ENCODE measurements at regions not wholly inside any gene's neighbourhood (a gene's known extent, or its start where the extent isn't known, plus 50 kb on each side); places are given as distances from the start of the nearest gene placed in this dataset.

DNA sequence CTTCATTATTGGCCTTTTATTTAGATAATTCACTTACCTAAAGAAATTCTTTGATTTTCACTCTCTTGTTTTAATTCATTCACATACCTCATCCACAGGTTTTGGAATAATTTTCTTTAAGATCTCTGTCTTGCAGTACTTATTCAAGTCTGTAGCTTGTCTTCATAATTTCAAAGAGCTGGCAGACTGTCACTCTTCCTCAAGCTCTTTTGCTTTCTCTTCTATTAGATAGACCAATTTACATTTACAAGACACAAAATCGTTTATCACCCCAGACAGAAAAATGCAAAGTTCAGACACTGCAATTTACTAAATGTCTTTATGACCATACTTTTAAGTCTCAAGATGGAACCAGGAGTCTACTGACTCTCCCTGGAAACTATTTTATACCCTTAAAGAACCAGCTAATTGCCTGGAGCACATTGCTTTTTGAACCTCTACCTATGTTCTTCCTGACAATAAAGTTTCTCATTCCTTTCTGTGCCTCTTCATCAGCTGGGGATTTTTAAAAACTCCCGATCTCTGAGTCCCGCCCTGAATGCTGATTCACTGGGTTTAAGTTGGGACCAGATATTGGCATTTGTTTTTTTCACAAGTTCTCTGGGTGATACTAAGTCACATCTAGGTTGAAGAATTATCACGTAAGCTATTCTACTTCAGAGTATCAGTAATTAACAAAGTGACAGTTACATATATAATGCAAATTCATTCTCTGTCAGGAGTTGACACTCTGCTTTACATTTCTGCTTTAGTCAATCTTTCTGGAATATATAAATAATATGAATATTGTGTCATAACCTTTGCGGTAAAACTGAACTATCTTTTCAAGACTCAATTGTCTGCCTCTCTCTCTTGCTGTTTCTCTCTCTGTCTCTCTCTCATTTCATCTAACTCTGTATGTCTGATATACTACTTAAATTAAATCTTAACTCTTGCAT, 196.4 kb downstream of the PCDH7 start:
- Mint-ChIP-seq H3K9me3 (peaks cover 3% of the 10 kb centered on the region), H3K4me1 (no peaks in the 10 kb centered on the region), H3K36me3 (ENCODE audit: low read depth) (no peaks in the 10 kb centered on the region), H3K27ac (no peak overlapping the region), H3K4me3 (no peak overlapping the region), H3K27me3 (no peaks in the 10 kb centered on the region)
- intact Hi-C loops (cut with micrococcal nuclease): no loop called here
- no peak for DNase-seq

DNA sequence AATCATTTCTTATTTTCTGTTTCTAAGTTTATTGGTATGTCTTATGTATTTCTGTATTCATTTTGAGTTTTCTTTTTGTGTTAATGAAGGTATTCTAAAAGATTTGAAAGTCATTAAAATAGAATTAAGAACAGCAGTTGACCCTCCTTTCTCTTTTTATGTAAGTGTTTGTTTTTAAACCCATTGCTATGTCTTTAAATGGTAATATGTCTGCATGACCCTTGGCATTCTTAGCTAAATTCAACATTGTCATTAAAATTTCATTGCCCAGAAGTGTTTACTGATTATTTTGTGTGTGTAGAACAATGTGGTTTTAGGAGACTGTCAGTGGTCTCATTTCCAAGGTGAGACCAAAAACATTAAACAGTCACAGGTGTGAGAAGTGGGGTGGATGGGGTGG, 197.8 kb downstream of the PCDH7 start:
- Mint-ChIP-seq H3K4me3 (no peak overlapping the region), H3K27me3 (no peaks in the 10 kb centered on the region), H3K4me1 (no peaks in the 10 kb centered on the region), H3K36me3 (ENCODE audit: low read depth) (no peaks in the 10 kb centered on the region), H3K27ac (no peak overlapping the region), H3K9me3 (peaks cover 3% of the 10 kb centered on the region)
- intact Hi-C loops (cut with micrococcal nuclease): no loop called here
- no peak for DNase-seq

DNA sequence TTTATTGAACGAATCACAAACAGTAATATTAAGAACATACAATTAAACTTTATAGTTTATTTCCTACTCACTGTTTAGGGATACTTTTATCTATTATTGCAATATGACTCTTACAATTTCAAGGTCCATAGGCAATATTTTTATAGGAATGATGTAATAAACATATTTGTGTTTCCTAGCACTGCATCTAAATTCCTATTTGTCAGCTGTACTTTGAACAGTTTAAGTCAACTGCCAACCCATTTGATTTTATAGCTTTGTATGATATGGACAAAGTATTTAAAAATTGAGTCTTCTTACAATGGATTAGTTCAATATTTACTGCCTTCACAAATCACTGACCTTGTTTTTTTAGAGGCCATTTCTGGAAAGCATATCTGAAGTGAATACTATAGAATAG, 199.3 kb downstream of the PCDH7 start:
- Mint-ChIP-seq H3K9me3 (peaks cover 3% of the 10 kb centered on the region), H3K4me3 (no peak overlapping the region), H3K4me1 (no peaks in the 10 kb centered on the region), H3K27me3 (no peaks in the 10 kb centered on the region), H3K27ac (no peak overlapping the region), H3K36me3 (ENCODE audit: low read depth) (no peaks in the 10 kb centered on the region)
- intact Hi-C loops (cut with micrococcal nuclease): no loop called here
- no peak for DNase-seq

DNA sequence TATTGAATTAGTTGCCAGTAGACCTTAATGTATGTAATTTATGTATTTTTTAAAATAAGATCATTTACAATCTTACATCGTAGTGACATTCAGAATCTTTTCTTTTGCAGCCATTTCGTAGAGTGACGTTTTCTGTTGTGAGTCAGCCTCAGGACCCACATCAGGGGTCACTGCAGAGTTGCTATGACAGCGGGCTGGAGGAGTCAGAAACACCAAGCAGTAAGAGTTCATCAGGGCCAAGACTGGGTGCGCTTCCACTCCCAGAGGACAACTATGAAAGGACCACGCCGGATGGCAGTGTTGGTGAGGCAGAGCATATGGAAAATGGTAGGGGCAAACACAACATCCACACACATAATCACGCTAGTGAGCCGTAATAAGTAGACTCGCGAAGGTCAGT, 199.9 kb downstream of the PCDH7 start:
- H3K27me3 Mint-ChIP-seq: no peaks in the 10 kb centered on the region
- peaks cover 3% of the 10 kb centered on the region for H3K9me3 Mint-ChIP-seq

DNA sequence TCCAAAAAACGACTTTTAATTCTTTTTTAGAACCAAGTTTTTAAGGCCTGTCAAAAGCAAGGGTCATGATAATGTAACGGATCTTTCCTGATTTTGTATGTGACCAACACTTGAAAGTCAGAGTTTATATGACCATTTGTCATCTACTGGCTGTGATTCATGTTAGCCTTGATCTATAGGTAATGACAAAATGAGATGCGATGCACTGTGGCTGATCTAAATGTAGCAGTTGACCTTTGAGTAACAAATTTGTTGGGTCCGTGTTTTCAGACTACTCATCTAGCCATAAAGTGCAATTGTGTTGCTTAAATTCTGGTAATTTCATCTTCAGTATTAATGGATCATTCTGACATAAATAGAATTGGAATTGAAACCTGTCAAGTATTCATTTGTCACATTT, 202.5 kb downstream of the PCDH7 start:
- Mint-ChIP-seq H3K9me3 (no peaks in the 10 kb centered on the region), H3K4me1 (no peaks in the 10 kb centered on the region), H3K4me3 (no peak overlapping the region), H3K27me3 (no peaks in the 10 kb centered on the region), H3K27ac (no peak overlapping the region), H3K36me3 (ENCODE audit: low read depth) (no peaks in the 10 kb centered on the region)
- DNase-seq: no peak
- intact Hi-C loops (cut with micrococcal nuclease): no loop called here

More for the DNA sequence above, 199.9 kb downstream of the PCDH7 start:
- DNase-seq: no peak
- Mint-ChIP-seq H3K36me3 (ENCODE audit: low read depth) (no peaks in the 10 kb centered on the region), H3K4me3 (no peak overlapping the region), H3K4me1 (no peaks in the 10 kb centered on the region), H3K27ac (no peak overlapping the region)
- intact Hi-C loops (cut with micrococcal nuclease): no loop called here

DNA sequence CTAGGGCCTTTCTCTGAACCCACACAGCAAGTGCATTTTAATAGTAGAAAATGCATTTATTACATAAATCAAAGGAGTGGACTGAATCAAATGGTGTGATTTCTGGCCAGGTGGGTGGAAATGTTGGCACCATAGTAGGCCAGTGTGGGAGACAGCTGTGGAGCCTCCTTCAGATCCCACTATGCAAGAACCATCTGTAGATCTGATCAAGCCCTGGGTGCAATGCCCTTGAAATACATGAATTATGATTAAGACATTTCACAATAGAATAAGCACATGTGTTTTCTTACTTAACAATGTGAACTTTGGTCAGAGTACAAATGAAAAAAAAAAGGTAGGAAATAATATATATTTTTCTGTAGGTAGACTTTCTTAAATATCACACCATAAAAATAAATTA, 204.3 kb downstream of the PCDH7 start:
- Mint-ChIP-seq H3K4me3 (no peak overlapping the region), H3K9me3 (no peaks in the 10 kb centered on the region), H3K27ac (no peak overlapping the region), H3K27me3 (no peaks in the 10 kb centered on the region), H3K36me3 (ENCODE audit: low read depth) (no peaks in the 10 kb centered on the region), H3K4me1 (no peaks in the 10 kb centered on the region)
- intact Hi-C loops (cut with micrococcal nuclease): no loop called here
- DNase-seq: no peak

DNA sequence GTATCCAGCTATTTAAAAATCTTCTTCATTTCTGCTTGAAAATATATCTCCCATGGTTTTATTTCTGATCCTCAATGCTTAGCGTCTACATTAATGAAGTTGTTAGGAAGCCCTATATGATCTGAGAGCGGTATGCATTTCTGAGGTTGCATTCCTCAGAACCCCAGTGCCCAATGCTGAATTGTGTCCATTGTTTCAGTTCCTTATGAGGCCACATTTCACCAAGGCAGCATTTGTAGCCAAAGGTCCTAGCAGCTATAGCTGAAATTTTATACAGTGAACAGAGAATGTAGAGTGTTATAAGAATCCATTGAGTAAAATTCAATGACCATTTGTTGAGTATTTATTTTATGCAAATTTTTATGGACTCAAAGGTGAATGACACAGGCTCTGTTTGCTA, 209.5 kb downstream of the PCDH7 start:
- no peak for DNase-seq
- Mint-ChIP-seq H3K4me3 (no peak overlapping the region), H3K4me1 (no peaks in the 10 kb centered on the region), H3K9me3 (no peaks in the 10 kb centered on the region), H3K27me3 (no peaks in the 10 kb centered on the region), H3K36me3 (ENCODE audit: low read depth) (no peaks in the 10 kb centered on the region), H3K27ac (no peak overlapping the region)
- intact Hi-C loops (cut with micrococcal nuclease): no loop called here

DNA sequence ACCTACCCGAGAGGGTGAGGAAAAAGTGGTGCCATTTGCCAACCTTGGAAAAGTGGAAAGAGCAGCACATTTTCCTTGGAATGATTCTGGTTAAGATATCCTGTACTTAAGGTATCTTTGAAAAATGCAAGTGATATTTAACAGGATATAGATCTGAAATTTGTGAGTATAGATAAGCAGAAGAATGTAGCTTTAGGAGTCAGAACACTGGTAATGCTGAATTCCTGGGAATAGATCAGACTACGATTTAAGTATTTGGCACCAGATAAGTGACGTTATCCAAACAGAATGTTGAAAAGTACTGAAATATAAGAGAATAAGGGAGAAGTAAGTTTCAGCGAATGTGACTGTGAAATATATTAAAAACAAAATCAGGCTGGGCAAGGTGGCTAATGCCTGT, 210.1 kb downstream of the PCDH7 start:
- H3K9me3 Mint-ChIP-seq: no peaks in the 10 kb centered on the region
- H3K27me3 Mint-ChIP-seq: no peaks in the 10 kb centered on the region
- no peak for DNase-seq
- intact Hi-C loops (cut with micrococcal nuclease): no loop called here
- no peaks in the 10 kb centered on the region for H3K4me1 Mint-ChIP-seq
- no peak overlapping the region for H3K27ac Mint-ChIP-seq
- H3K4me3 Mint-ChIP-seq: no peak overlapping the region
- H3K36me3 Mint-ChIP-seq (ENCODE audit: low read depth): no peaks in the 10 kb centered on the region

DNA sequence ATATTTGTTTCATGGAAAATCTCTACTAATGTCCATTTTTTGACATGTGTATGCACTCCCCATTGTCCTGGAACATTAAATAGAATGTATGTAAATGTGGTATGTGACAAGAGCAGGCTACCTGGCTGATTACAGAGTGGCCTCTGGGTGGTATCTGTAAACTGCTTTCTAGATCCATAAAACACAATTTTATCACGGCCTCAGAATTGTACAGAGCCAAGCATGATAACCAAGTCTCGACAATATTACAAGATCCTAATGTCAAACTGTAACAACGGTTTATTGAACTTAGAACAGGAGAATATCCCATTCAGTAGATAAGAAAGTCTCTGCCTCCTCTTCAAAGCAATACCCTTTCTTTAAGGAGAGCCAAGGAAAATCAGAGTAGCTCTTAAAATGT, 212.4 kb downstream of the PCDH7 start:
- Mint-ChIP-seq H3K36me3 (ENCODE audit: low read depth) (no peaks in the 10 kb centered on the region), H3K9me3 (no peaks in the 10 kb centered on the region), H3K27ac (no peak overlapping the region), H3K4me3 (no peak overlapping the region), H3K27me3 (no peaks in the 10 kb centered on the region), H3K4me1 (no peaks in the 10 kb centered on the region)
- DNase-seq: no peak
- intact Hi-C loops (cut with micrococcal nuclease): no loop called here

DNA sequence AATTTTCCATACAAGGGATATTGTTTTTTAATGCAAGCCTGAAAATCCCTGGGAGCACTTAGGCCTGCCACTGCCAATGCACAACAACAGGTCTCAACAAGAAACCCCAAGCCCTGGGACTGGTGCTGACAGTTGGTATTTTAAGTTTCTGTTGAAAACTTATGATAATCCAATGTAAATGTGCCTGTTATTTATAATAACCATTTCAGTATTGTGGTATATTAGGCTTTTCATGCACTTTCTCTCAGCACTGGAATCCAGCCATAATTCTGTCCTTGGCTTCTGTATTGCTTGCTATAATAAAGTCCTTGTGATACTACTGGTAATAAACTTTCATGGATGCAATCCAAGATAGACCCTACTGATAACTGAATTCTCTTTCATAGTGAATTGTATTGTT, 218.9 kb downstream of the PCDH7 start:
- Mint-ChIP-seq H3K9me3 (no peaks in the 10 kb centered on the region), H3K27ac (no peak overlapping the region), H3K4me3 (no peak overlapping the region), H3K27me3 (no peaks in the 10 kb centered on the region), H3K4me1 (no peaks in the 10 kb centered on the region), H3K36me3 (ENCODE audit: low read depth) (no peaks in the 10 kb centered on the region)
- no peak for DNase-seq
- intact Hi-C loops (cut with micrococcal nuclease): no loop called here

DNA sequence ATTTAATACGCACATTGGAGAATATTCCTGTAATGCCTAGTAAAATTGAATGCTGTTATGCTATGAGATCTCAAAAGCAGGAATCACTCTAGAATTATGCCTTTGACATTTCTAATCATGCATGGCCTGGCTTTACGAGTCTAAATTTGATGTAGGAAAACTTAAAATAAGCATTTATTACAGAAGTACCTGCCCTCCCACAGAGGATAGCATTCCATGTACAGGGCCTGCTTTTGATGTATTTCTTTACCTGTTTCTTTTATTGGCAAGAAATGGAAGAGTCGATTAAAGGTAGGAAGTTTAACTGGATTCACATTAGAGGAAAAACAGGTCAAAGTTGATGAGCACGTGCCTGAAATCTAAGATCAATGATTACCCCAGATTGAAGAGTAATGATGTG, 219.5 kb downstream of the PCDH7 start:
- intact Hi-C loops (cut with micrococcal nuclease): no loop called here
- no peaks in the 10 kb centered on the region for H3K27me3 Mint-ChIP-seq
- no peak overlapping the region for H3K27ac Mint-ChIP-seq
- no peak for DNase-seq
- no peaks in the 10 kb centered on the region for H3K36me3 Mint-ChIP-seq (ENCODE audit: low read depth)
- no peak overlapping the region for H3K4me3 Mint-ChIP-seq
- H3K4me1 Mint-ChIP-seq: no peaks in the 10 kb centered on the region
- no peaks in the 10 kb centered on the region for H3K9me3 Mint-ChIP-seq

DNA sequence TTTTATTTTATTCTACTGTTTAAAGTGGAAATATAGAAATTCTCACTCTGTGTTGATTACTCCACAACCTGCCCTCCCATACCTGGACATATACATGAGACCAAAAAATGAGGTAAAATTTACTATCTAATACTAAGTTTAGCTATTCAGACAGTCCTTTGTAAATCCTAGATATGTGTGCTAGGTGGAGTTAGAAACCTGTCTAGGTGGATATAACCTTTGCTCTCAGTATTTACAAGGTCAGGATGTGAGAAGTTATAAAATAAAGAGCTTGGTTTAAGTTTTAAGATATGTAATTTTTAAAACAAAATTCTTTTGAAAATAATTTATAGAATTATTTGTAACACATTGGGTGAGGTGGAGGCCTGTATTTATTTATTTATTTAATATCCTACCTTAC, 221.5 kb downstream of the PCDH7 start:
- Mint-ChIP-seq H3K27me3 (no peaks in the 10 kb centered on the region), H3K9me3 (no peaks in the 10 kb centered on the region), H3K4me3 (no peak overlapping the region), H3K27ac (no peak overlapping the region), H3K36me3 (ENCODE audit: low read depth) (no peaks in the 10 kb centered on the region), H3K4me1 (no peaks in the 10 kb centered on the region)
- DNase-seq: no peak
- intact Hi-C loops (cut with micrococcal nuclease): no loop called here

DNA sequence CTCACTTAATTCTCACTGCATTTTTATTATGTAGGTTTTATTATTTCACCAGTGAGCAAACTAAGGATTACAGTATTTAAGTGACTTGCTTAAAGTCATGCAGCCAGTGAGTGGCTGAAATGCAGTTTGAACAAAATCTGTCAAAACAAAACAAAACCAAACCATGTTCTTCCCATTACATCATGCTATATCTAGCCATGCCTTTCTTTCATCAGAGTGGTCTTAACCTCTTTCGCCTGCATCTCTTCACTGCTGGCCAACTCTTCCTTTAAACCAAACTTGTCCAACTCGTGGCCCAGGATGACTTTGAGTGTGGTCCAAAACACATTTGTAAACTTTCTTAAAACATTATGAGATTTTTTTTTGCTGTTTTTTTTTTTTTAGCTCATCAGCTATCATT, 223.2 kb downstream of the PCDH7 start:
- Mint-ChIP-seq H3K27ac (no peak overlapping the region), H3K27me3 (no peaks in the 10 kb centered on the region), H3K4me1 (no peaks in the 10 kb centered on the region), H3K4me3 (no peak overlapping the region), H3K36me3 (ENCODE audit: low read depth) (no peaks in the 10 kb centered on the region), H3K9me3 (no peaks in the 10 kb centered on the region)
- no peak for DNase-seq
- intact Hi-C loops (cut with micrococcal nuclease): no loop called here

DNA sequence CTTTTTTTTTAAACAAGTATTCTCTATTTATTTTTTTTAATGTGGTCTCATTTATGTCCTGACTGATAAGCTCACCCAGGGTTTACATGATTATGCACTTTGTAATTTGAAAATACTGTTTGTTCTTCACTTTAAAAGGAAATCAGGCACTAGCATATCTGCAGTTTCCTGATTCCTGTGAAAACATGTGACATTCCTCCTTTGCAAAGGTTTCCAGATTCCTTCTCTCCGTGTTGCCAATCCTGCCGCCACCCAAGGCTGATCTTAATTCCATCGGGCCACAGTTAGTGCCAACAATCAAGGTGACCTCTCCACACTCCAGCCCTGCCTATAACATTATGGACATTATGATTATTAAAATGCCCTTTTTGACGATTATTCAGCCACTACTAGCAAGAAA, 225.4 kb downstream of the PCDH7 start:
- H3K4me1 Mint-ChIP-seq: no peaks in the 10 kb centered on the region
- intact Hi-C loops (cut with micrococcal nuclease): no loop called here
- no peaks in the 10 kb centered on the region for H3K27me3 Mint-ChIP-seq
- no peak overlapping the region for H3K27ac Mint-ChIP-seq
- no peak for DNase-seq
- H3K36me3 Mint-ChIP-seq (ENCODE audit: low read depth): no peaks in the 10 kb centered on the region
- H3K9me3 Mint-ChIP-seq: no peaks in the 10 kb centered on the region
- no peak overlapping the region for H3K4me3 Mint-ChIP-seq

DNA sequence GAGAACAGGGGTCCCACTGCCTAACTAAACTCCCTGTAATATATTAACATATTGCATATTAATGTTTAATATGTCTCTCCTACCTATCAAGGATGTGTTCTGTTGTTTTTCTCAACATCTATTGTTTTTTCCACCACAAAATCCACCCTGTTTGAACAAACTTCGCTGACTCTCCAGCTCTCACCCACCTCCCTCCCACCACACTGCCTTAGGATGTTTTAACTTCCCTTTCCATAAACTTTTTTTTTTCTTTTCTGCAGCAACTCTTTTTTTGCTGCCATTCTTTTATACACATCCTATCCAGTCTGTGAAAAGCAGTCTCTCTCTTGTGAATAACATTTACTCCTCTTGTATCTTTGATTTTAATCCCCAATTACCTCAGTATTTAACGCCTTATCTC, 226.1 kb downstream of the PCDH7 start:
- Mint-ChIP-seq H3K36me3 (ENCODE audit: low read depth) (no peaks in the 10 kb centered on the region), H3K27ac (no peak overlapping the region), H3K4me1 (no peaks in the 10 kb centered on the region), H3K4me3 (no peak overlapping the region), H3K9me3 (no peaks in the 10 kb centered on the region), H3K27me3 (no peaks in the 10 kb centered on the region)
- intact Hi-C loops (cut with micrococcal nuclease): no loop called here
- DNase-seq: no peak
